Ectodermal cell (in vitro differentiated cells): ENCODE measurements at regions not wholly inside any gene's neighbourhood (a gene's known extent, or its start where the extent isn't known, plus 50 kb on each side); places are given as distances from the start of the nearest gene placed in this dataset.
"Not testable (repeated sequence)": the region's sequence is repeated elsewhere in the genome, so short reads cannot be mapped to it uniquely, and the experiment has no call there.

Experiments
- H3K27ac ChIP-seq: 2 replicates; pipeline ENCODE4 v1.7.0; 2013; ENCODE audit warnings: mild to moderate bottlenecking, low read depth, low read length; ENCODE audit not compliant: insufficient read depth, poor library complexity, severe bottlenecking
- H3K27me3 ChIP-seq: 2 replicates; pipeline ENCODE4 v1.7.0; 2013; ENCODE audit warnings: mild to moderate bottlenecking, low read length; ENCODE audit not compliant: insufficient read depth, control insufficient read depth, poor library complexity, severe bottlenecking
- H3K36me3 ChIP-seq: one replicate; pipeline ENCODE4 v1.7.0; 2013; ENCODE audit warnings: low read length; ENCODE audit not compliant: control insufficient read depth, insufficient read depth
- H3K4me1 ChIP-seq: one replicate; pipeline ENCODE4 v1.7.0; 2013; ENCODE audit warnings: low read length; ENCODE audit not compliant: control insufficient read depth, insufficient read depth
- H3K4me3 ChIP-seq: 2 replicates; pipeline ENCODE4 v1.7.0; 2013; ENCODE audit warnings: low read depth, low read length, control low read depth; ENCODE audit not compliant: insufficient read depth
- H3K9me3 ChIP-seq: 2 replicates; pipeline ENCODE4 v1.7.0; 2013; ENCODE audit warnings: mild to moderate bottlenecking, low read length, moderate library complexity; ENCODE audit not compliant: control insufficient read depth
- WGBS, 2 experiments: methylation state at CpG; one replicate each; pipeline ENCODE4 v1.1.7; 2013; ENCODE audit warnings: missing lambda C conversion rate in 2 of 2; 5-methylcytosine and 5-hydroxymethylcytosine counted together

- no peaks in the 10 kb centered on the region for H3K4me1 ChIP-seq
- H3K36me3 ChIP-seq, result no peaks in the 10 kb centered on the region
- 95 to 97% methylated on average over 9 to 10 of the region's 10 CpGs for WGBS, 2 experiments
- H3K27me3 ChIP-seq, result no peaks in the 10 kb centered on the region
- H3K4me3 ChIP-seq, result no peak overlapping the region
- H3K27ac ChIP-seq, result no peak overlapping the region
- H3K9me3 ChIP-seq, result no peaks in the 10 kb centered on the region
These were observed 135.0 kb downstream of the RALA start for GRCh38 chr7:39758234-39758970.

DNA sequence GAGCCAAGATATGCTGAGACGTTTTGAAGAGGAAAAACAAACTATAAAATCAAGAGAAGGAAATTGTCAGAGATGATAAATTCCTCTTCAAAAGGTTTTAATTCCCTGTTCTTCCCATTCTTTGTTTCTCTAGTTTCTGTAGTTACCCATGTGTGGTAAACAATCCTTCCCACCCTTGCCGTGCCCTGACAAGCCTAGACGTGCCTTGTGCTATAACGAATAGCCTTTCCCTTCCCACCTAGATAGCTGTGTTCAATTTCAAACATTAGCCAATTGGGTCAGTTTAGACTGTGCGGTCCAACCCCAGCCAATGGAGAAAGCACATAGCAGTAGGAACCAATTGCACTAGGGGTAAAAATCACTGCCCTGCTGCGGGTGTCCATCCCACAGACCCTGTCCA lies 138.1 kb downstream of the RALA start:
- no peaks in the 10 kb centered on the region for H3K36me3 ChIP-seq
- H3K4me3 ChIP-seq, result no peak overlapping the region
- WGBS, 2 experiments, result 91 to 92% methylated on average over 6 of the region's 6 CpGs
- no peaks in the 10 kb centered on the region for H3K9me3 ChIP-seq
- no peaks in the 10 kb centered on the region for H3K4me1 ChIP-seq
- H3K27me3 ChIP-seq, result no peaks in the 10 kb centered on the region
- no peak overlapping the region for H3K27ac ChIP-seq

DNA sequence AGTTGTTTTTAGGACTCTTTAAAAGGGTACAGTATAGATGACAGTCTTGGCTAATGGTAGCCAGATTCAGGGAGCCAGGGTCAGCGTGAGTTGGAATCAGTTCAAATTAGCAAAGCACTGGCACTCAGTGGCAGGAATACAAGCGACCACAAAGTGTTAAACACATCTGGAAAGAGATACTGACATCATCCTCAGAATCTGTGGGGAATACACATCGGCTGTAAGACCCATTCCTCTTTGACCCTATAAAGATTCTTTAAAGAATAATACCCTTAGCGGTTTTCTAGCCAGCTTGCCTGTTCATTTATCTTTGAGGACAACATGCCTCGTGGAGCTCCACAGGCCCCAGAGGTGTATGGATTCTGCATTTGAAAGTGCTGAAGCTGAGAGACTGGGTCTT lies 139.1 kb downstream of the RALA start:
- not testable (repeated sequence) for H3K27ac ChIP-seq, H3K27me3 ChIP-seq, H3K36me3 ChIP-seq, H3K4me3 ChIP-seq, H3K4me1 ChIP-seq, H3K9me3 ChIP-seq
- WGBS, 2 experiments, result 66 to 78% methylated on average over 5 of the region's 5 CpGs

DNA sequence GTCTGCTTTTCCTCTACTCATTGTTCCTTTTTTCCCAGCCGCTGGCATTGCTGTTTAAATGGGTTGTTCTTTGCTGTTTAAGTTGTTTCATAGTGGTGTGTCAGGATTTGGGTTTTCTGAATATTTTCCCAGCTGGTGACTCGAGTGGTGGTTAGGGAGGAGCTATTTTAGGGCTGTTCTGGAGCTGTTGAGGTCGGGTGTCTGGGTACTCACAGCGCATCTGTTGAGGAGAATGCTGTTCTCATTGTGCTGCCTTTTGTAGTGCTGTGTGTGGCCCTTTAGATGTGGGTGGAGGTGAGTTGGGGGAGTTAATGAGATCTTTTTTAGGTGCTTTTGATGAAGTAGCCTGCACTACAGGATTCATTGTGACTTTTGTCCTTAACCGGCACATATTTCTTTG lies 139.5 kb downstream of the RALA start:
- 43 to 49% methylated on average over 5 of the region's 5 CpGs for WGBS, 2 experiments
- H3K27me3 ChIP-seq, H3K36me3 ChIP-seq, H3K4me1 ChIP-seq, H3K27ac ChIP-seq, H3K9me3 ChIP-seq, H3K4me3 ChIP-seq: not testable (repeated sequence)

DNA sequence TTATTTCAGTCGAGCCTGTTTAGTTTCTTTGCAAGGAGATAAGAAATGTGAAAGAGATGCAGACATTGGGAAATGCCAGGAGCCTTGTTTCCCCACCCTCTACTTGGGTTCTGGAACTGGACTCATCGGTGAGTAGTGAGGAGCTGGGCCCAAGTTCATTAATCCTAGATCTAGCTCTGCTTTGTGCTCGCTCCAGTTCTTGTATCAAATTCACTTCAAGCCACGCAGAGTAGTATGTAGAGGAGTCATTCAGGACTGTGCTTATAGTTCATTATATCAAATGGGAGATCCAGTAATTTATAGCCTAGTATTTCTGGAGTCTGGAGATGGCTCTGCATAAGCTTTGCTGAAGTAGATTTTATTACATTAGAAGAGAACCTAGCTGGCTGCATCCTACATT lies 142.5 kb downstream of the RALA start:
- not testable (repeated sequence) for H3K27me3 ChIP-seq, H3K36me3 ChIP-seq, H3K4me1 ChIP-seq, H3K9me3 ChIP-seq, H3K27ac ChIP-seq, H3K4me3 ChIP-seq
- WGBS, 2 experiments, result 96 to 97% methylated on average over 4 of the region's 4 CpGs

DNA sequence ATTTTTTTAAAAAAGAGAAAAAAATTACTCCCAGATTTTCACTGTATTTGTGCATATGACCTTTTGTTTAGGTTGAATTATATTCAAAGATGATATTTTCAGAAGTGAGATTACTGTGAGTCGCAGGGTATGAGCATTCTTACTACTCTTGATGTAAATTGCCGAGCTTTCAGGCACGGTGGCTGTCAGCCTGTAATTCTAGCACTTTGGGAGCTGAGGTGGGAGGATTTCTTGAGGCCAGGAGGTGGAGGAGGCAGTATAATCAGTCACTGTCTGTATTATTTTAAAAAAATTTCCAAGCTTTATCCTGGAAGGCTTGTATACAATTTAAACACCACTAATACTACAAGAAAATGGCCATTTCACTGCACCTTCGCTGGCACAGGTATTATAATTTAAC lies 145.1 kb downstream of the RALA start:
- H3K9me3 ChIP-seq, H3K27me3 ChIP-seq, H3K27ac ChIP-seq, H3K4me3 ChIP-seq, H3K4me1 ChIP-seq, H3K36me3 ChIP-seq: not testable (repeated sequence)
- 85 to 95% methylated on average over 2 to 3 of the region's 4 CpGs for WGBS, 2 experiments

DNA sequence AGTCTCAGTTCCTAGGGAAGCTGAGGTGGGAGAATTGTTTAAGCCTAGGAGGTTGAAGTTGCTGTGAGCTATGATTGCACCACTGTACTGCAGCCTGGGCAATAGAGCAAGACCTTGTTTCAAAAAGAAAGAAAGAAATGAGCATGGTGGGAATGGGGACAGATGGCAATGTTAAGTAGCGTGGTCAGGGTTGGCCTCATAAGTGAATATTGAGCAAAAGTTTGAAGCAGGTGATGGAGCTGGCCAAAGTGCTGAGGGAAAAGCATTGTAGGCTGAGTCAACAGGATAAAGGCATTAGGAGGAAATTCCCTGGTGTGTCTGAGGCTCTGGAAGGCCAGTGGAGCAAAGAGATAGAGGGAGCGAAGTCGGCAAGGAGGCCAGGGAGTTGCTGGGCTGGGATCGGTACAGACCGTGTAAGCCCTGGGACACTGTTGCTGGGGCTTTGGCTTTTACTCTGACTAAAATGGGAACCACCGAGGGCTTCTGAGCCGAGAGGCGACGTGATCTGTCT lies 151.0 kb downstream of the RALA start:
- 93 to 94% methylated on average over 9 of the region's 9 CpGs for WGBS, 2 experiments
- not testable (repeated sequence) for H3K36me3 ChIP-seq, H3K4me3 ChIP-seq, H3K9me3 ChIP-seq, H3K4me1 ChIP-seq, H3K27me3 ChIP-seq, H3K27ac ChIP-seq

GRCh38 chr7:39781557-39781956 lies 158.2 kb downstream of the RALA start:
- H3K27ac ChIP-seq, H3K4me3 ChIP-seq, H3K9me3 ChIP-seq, H3K27me3 ChIP-seq, H3K4me1 ChIP-seq, H3K36me3 ChIP-seq: not testable (repeated sequence)
- 93 to 98% methylated on average over 4 of the region's 4 CpGs for WGBS, 2 experiments

DNA sequence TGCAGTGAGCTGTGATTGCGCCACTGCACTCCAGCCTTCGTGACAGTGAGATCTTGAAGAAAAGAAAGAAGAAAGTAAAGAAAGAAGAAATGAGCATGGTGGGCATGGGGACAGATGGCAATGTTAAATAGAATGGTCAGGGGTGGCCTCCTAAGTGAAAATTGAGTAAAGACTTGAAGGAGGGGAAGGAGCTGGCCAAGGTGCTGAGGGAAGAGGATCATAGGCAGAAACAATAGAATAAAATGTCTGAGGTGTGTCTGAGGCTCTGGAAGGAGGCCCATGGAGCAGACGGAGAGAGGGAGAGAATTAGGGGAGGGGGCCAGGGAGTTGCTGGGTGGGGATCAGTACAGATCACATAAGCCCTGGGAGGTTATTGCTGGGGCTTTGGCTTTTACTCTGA lies 163.1 kb downstream of the RALA start:
- H3K36me3 ChIP-seq, H3K4me3 ChIP-seq, H3K4me1 ChIP-seq, H3K27ac ChIP-seq, H3K9me3 ChIP-seq, H3K27me3 ChIP-seq: not testable (repeated sequence)
- 92 to 93% methylated on average over 3 of the region's 3 CpGs for WGBS, 2 experiments

DNA sequence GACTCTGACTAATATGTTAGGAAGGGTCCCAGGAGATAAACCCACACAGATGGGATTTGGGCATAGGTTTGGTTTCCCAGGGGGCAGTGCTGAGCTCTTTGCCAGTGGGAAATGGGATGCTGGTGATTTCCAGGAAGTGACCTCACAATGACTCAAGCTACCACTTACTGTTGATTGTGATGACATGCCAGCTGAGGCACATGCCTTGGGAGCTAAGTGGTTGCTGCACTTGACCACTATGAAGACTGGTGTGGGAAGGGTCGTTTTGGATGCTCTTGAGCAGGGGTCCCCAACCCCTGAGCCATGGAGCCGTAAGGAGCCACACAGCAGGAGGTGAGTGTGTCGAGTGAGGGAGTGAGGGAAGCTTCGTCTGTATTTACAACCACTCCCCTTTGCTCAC lies 159.0 kb upstream of the CDK13 start:
- H3K27ac ChIP-seq, H3K4me1 ChIP-seq, H3K27me3 ChIP-seq, H3K9me3 ChIP-seq, H3K36me3 ChIP-seq, H3K4me3 ChIP-seq: not testable (repeated sequence)
- 86 to 90% methylated on average over 4 of the region's 4 CpGs for WGBS, 2 experiments

- not testable (repeated sequence) for H3K9me3 ChIP-seq, H3K4me3 ChIP-seq, H3K36me3 ChIP-seq, H3K27me3 ChIP-seq, H3K27ac ChIP-seq, H3K4me1 ChIP-seq
- 84 to 85% methylated on average over 16 of the region's 16 CpGs for WGBS, 2 experiments
These were observed 158.1 kb upstream of the CDK13 start for GRCh38 chr7:39791911-39792310.
